GM19023 (cell line): ENCODE measurements at regions not wholly inside any gene's neighbourhood (a gene's known extent, or its start where the extent isn't known, plus 50 kb on each side); places are given as distances from the start of the nearest gene placed in this dataset.
"Not testable (repeated sequence)": the region's sequence is repeated elsewhere in the genome, so short reads cannot be mapped to it uniquely, and the experiment has no call there.

Experiments
- ATAC-seq: cut with Tn5 transposase; IDR thresholded peaks from one replicate; pipeline ENCODE4 v1.9.1; 2021; ENCODE audit warnings: mild to moderate bottlenecking, moderate library complexity; ENCODE audit not compliant: unreplicated experiment

DNA sequence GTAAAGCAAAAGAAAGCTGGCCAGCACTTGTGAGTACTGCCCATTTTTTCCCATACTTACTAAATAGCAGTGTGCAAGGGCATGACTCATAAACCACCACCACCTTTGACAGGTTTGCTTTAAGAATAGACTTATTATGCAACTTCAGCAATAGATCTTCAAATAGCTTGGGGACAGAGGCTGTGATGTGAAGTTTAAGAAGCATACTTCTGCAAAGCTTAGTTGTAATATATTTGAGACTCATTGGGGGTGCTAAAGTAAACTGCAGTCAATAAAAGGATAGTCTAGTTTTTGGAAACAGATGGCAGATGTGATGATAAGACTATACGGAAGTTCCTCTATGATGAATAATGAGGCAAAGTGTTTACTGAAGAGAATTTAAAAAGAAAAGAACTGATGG is 210.0 kb downstream of the PLA2G4A start:
- no peak for ATAC-seq

GRCh38 chr1:187041104-187041503 is 212.4 kb downstream of the PLA2G4A start:
- ATAC-seq = no peak

- no peak for ATAC-seq
Measured at GRCh38 chr1:187042538-187042937, 213.8 kb downstream of the PLA2G4A start.

DNA sequence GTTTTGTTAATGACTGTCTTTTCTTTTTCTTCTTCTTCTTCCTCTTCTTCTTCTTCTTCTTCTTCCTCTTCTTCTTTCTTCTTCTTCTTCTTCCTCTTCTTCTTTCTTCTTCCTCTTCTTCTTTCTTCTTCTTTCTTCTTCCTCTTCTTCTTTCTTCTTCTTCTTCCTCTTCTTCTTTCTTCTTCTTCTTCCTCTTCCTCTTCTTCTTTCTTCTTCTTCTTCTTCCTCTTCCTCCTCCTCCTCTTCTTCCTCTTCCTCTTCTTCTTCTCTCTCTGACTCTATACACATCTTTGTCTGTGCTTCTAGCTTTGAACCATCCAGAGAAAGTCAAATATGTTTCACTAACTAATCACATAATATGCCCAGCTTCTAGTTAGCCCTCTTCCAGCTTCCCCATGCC is 214.7 kb downstream of the PLA2G4A start:
- not testable (repeated sequence) for ATAC-seq

DNA sequence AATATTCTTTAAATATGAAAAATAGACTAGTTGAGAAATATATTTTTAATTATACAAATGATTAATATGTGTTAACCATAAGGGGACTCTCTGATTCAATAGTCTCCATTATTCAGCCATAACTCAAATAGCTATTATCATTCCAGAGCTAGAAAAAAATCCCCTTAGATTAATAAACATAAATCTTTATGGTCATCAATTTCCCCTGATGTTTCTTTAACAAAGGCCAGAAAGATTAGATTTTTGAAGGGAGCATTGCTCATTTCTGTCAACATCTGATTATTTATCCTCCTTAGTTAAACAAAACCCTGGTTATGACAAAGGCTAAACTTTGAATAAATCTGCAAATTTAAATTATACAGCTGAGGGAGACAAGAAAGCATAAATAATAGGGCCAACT is 215.7 kb downstream of the PLA2G4A start:
- no peak for ATAC-seq

DNA sequence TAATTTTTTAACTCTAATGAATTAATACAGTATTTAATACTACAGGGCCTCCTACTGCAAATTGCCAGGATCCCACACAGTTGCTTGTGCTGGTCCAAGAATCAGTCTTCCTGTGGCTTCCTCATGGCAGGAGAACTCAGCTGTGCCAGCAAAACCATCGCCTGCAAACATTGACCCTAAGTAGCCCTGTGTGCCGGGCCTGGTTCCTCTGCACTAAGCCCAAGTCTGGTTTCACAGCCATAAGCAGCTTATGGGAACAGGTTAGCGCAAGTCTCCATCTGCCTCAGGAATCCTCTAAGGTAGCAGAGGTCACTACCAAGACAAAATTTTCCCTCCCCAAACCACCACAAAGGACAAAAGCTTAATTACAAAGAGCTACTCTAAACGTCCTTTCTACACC is 216.6 kb downstream of the PLA2G4A start:
- ATAC-seq = no peak

- ATAC-seq = no peak
Measured at GRCh38 chr1:187046293-187046692, 217.5 kb downstream of the PLA2G4A start.

DNA sequence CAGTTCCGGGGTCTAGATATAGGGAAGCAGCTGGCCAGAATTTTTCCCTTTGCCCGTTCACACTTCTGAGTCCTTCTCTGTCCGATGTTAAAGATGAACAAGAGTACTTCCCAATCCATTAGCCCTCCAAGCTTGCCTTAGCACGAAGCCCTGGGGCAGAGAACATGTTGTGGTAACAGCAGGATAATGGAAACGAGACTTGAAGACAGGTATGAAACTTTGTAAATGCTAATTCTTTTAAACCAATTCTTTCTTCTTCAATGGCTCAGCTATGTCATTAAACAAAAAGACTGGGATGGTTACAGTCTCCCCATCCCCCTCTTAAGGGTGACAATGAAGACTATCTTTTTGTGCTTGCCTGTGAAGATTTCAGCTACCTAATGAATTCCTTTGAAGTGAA is 218.5 kb downstream of the PLA2G4A start:
- no peak for ATAC-seq

- peak; percentile 89 for ATAC-seq
Measured at GRCh38 chr1:187051618-187052232, 223.0 kb downstream of the PLA2G4A start.

DNA sequence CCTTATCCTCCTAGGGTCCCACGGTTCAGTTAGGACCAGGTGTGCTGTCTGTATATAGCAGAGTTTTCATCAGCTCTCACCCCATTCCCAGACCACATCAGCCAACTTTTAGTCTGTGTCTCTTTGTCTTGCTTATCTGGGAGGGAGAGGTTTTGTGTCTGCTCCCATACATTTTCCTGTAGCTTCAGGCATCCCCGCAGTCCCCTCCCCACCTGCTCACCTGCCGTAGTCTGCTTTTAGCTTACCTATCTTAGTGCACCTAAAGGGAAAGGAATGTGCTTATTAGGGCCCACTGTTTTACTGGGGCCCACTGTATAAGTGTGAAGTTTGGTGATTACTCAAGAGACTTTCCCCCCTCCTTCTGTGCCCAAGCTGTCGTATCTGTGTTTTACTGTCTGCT is 225.1 kb downstream of the PLA2G4A start:
- ATAC-seq = no peak

- ATAC-seq = no peak
Measured at GRCh38 chr1:187054862-187055757, 226.4 kb downstream of the PLA2G4A start.

DNA sequence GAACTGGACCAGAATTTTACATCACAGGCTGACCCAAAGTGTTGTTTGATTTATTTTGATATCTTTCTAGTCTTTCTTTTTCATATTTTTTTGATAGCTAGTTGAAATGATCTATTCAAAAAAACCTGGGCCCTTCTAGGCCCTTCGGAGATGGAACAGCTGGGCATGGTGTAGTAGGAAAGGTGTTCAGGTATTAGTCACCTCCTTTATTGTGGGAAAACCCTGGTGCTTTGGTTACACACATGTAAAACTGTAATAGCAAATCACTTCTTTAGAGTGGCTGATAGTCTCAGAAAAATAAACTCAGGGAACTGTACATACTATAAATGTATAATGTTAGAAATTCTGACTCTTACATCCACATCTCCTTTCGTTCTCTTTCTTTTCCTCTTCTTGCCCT is 234.5 kb downstream of the PLA2G4A start:
- no peak for ATAC-seq

DNA sequence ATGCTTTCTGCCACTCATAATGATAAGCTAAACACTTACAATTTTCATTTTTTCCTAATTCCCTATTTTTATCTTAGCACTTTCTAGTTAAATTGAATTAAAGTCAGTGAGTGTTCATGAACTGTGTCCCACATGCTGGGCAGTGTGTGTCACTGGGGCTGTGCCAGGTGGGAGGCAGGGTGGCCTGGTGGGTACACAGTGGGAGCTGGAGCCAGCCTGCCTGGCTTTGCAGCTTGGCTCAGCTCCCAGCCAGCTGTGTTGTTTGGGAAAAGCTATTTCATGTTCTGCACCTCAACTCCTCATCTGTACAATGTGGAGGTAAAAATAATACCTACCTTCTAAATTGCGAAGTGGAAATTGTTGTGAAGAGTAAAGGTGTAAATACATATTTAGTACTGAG is 238.4 kb downstream of the PLA2G4A start:
- no peak for ATAC-seq

GRCh38 chr1:187070076-187070475 is 241.3 kb downstream of the PLA2G4A start:
- no peak for ATAC-seq

- ATAC-seq = peak; percentile 87
Measured at GRCh38 chr1:187072262-187073034, 243.7 kb downstream of the PLA2G4A start.

- ATAC-seq = peak; percentile 34
Measured at GRCh38 chr1:187073035-187073560, 244.3 kb downstream of the PLA2G4A start.

DNA sequence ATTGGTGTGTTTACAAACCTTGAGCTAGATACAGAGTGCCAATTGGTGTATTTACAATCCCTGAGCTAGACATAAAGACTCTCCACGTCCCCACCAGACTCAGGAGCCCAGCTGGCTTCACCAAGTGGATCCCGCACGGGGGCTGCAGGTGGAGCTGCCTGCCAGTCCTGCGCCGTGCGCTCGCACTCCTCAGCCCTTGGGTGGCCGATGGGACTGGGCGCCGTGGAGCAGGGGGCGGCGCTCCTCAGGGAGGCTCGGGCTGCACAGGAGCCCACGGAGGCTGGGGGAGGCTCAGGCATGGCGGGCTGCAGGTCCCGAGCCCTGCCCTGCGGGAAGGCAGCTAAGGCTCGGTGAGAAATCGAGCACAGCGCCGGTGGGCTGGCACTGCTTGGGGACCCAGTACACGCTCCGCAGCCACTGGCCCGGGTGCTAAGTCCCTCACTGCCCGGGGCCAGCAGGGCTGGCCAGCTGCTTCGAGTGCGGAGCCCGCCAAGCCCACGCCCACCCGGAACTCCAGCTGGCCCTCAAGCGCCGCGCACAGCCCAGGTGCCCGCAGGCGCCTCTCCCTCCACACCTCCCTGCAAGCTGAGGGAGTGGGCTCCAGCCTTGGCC is 245.0 kb downstream of the PLA2G4A start:
- ATAC-seq = not testable (repeated sequence)

DNA sequence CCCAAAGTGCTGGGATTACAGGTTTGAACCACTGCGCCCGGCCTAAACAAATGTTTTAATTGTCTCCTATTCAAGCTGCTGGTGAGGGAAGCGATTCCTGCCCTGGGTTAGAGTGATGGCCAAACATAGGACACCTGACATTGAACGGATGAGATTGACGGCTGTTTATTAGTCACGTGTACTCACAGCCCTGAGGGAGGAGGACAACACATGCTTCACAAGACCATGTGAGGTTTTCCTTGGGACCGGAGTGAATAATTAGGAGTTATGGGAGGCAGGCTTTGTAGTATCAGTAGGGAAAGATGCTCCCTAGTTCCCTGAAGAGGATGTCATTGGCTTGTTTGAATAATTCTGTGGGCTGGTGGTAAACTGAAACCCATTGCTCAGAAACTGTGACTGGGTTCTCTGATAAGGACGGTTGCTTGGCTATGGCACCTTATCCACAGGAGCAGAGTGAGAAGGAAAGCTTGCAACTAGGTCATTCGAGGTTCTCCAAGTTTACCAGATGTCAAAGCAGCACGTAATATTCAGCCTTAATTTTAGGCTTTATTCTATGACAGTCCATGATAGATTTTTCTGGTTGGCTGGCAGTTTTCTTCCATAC is 245.8 kb downstream of the PLA2G4A start:
- ATAC-seq = no peak

DNA sequence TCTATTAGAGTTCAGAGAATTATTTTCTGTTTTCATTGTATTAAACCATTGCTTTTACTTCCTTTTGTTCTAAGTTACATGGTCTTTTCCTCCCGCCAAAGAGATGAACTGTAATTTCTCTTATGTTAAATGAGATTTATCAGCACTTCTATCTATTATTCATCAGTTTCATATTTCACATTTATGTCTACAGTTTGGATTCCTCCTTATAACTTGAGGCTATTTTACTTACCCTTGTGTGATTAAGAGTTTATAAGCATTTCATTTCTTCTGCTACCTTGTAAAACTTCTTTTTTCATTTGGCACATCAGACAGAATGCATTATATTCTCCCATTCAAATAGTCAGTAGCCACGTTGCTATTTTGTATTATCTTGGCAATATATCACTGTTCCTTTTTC is 248.2 kb downstream of the PLA2G4A start:
- no peak for ATAC-seq

- ATAC-seq = no peak
Measured at GRCh38 chr1:187078321-187078720, 249.6 kb downstream of the PLA2G4A start.

GRCh38 chr1:187078916-187079315 is 250.2 kb downstream of the PLA2G4A start:
- ATAC-seq = no peak
